NK-92 treated with Interleukin-12 subunit alpha and Interleukin-12 subunit beta, amount 100 ng/mL, for 24 hours (cell line): ENCODE measurements at regions not wholly inside any gene's neighbourhood (a gene's known extent, or its start where the extent isn't known, plus 50 kb on each side); places are given as distances from the start of the nearest gene placed in this dataset.

ENCODE experiments used
- DNase-seq: peaks from one replicate; lab custom pipeline; 2025; lab: John Stamatoyannopoulos, UW

- DNase-seq = no peak
Observed at GRCh38 chr14:95442016-95442632, 74.3 kb downstream of the SYNE3 start.

GRCh38 chr14:95440951-95441350, 75.5 kb downstream of the SYNE3 start:
- DNase-seq = no peak

DNA sequence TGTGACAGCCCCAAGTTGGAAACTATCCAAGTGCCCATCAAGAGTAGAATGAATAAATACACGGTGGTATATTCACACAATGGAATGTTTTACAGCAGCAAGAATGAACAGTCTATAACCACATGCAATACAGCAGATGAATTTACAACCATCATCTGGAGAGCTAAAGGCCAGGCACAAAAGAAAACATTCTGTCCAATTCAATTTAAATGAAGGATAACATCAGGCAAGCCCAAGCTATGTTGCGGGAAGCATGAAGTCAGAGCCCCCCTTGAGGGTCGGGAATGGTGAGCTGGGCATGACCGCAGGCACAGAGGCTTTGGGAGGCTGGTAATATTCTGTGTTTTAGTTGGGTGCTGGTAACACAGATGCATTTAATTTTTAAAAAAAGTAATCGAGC, 76.0 kb downstream of the SYNE3 start:
- no peak for DNase-seq

- no peak for DNase-seq
Observed at GRCh38 chr14:95439881-95440280, 76.6 kb downstream of the SYNE3 start.

DNA sequence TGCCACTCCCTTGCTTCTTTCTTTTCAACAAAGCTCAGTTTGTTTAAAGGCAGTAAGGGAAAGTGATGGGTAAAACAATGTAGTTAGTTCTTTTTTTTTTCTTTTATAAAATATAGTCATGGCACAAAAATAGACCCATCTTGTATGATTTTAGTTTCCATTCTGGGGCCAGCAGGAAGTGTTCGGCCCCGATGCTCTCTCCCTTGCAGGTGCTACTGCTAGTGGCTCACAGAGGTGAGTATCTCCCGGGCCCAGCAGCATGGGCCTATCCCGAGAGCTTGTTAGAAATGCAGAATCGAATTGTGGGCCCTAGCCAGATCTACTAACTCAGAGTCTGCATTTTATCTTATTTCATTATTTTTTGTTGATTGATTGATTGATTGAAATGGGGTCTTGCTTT, 78.7 kb downstream of the SYNE3 start:
- DNase-seq = no peak

DNA sequence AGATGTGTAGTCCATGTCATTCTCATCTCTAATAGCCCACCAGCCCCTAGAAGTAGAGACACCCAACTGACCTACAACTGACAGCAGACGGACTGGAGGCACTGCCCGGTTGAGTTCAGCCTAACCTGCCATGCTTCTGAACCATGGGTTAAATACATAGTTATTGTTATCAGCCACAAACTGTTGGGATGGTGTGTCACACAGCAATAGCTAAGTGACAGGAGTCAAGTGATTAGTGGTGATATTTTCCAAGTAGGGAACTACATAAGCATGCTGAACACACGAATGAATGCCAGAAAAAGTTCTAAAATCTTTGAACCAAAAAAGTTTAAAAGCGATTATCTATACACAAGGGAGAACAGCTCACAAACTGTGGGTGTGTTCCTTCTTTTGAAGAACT, 80.1 kb downstream of the SYNE3 start:
- no peak for DNase-seq

- DNase-seq = no peak
Observed at GRCh38 chr14:95434121-95434520, 82.3 kb downstream of the SYNE3 start.

DNA sequence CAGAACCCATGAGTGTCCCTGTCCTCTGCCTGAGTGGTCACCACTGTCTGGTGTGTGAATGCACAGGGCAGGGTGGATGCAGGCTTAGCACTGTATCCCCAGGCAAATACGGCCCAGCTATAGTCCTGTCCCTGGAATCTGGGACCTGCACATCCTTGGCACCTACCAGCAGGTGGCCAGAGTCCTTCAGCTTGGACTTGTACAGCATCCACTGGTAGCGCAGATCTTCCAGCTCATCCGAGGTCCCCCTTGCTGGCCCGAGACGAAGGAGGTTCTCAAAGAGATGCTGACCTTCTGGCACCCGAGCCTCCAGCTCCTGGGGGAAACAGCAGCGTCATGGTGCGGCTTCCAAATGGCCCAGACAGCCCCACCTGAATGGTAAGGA, 83.4 kb downstream of the SYNE3 start:
- no peak for DNase-seq

GRCh38 chr14:95432144-95433093, 84.0 kb downstream of the SYNE3 start:
- no peak for DNase-seq

- DNase-seq = no peak
Observed at GRCh38 chr14:95431199-95432143, 85.0 kb downstream of the SYNE3 start.

DNA sequence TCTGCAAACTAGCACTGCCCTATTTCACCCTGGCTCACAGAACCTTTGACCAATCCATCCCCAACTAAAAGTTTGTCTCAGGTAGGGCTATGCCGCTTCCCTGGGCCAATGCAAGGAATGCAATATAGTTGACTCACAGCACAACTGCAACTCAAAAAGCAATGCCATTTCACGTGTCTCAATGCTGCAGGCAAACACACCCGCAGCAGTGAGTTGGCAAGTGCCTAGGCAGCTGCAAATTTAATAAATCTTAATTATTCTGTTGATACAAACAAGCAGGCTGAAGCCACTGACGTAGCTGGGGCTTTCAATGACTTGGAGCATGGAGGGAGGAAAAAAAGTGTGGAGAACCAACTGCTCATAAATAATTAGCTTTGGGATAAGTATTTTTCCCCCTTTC, 87.9 kb downstream of the SYNE3 start:
- no peak for DNase-seq

GRCh38 chr14:95426116-95426475, 90.4 kb downstream of the SYNE3 start:
- DNase-seq = no peak

DNA sequence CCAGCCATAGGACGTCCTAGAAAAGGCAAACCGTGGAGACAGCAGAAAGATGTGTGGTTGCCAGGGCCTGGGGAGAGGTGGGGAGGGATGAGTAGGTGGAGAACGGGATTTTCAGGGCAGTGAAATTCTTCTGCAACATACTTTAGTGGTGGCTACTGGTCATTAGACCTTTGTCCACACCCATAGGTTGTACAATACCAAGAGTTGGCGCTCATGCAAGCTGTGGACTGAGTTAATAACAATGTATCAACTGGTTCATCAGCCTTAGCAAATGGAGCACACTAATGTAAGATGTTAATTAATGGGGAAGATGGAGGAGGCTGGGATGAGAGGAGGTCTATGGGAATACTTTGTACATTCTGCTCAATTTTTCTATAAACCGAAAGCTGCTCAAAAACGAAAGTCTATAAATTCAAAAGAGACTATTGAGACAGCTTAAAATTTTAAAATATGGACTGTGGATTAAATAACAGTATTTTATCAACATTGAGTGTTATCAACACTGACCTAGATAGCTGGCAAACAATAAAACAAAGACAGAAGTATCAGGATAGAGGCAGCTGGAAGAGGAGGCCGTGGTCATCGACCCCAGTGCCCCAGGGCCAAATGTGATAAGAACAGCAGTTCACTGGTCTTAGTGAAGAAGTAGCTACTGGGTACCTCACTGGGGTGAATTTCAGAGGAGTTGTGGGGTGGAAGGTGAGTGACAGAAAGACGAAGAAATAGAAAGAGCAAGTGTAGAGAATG, 90.9 kb downstream of the SYNE3 start:
- no peak for DNase-seq

GRCh38 chr14:95424529-95424928, 91.9 kb downstream of the SYNE3 start:
- no peak for DNase-seq

DNA sequence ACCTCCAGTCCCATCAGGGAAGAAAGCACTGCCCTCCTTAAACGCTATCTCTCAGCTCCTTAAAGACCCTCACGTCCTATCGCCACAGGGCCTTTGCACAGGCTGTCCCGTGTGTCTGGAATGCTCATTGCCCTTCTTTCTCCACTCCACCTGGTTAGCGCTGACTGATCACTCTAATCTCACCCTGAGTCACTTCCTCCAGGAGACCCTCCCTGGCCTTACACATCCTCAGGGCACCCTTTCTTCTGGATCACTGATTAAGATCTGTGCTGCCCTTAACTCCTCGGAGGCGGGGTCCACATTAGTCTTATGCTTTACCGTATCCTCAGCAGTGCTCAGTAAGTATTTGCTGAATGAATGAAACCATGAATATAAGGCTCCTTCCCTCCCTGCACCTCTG, 94.7 kb downstream of the SYNE3 start:
- DNase-seq = no peak

- DNase-seq = no peak
Observed at GRCh38 chr14:95420060-95420459, 96.4 kb downstream of the SYNE3 start.

GRCh38 chr14:95419569-95419968, 96.9 kb downstream of the SYNE3 start:
- DNase-seq = no peak

- no peak for DNase-seq
Observed at GRCh38 chr14:95418858-95419257, 97.6 kb downstream of the SYNE3 start.

- no peak for DNase-seq
Observed at GRCh38 chr14:95417492-95417891, 97.8 kb upstream of the CLMN start.

- DNase-seq = no peak
Observed at GRCh38 chr14:95415993-95416392, 96.3 kb upstream of the CLMN start.

DNA sequence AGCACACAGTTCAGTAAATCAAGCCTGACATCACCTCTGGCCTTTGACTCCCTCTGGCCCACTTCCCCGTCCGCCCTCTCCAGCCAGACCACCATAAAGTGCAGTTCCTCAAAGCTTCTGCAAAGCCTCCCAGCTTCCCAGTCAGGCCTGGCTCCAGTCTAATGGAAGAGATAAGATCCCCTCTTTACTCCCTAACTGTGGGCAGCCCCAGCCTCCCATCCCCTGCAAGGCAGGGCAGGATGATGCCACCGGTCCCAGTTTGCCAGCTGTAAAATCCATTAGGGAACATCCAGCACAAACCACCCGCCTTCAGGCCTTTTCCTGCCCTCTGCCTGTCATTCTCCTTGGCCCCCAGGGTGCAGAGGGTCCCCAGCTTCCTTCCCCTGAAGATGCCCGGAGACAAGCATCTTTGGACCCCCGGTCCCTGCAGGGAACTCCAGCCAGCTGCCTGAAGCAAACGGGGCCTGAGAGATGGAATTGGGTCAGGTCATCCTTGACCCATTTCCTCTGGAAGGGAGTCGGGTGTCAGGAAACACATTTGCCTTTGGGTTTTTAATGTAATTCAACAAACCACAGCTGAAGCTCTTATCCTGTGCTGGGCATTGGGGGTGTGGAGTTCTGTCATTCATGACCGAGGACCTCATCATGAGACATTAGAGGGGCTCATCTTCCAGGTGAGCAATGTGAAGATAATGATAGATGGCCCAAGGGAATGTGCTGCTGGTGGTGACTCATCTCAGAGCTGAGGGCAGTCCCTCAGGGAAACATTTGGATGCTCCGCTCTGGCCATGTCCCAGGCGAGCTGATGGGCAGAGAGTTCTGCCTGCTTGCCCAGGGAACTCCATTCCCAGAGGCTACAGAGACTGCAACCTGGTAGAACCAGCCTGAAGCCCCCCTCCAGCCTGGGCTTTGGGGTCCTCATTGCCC, 93.8 kb upstream of the CLMN start:
- DNase-seq = no peak
